ENCODE measurements at regions not wholly inside any gene's neighbourhood (a gene's known extent, or its start where the extent isn't known, plus 50 kb on each side); places are given as distances from the start of the nearest gene placed in this dataset.

DNA sequence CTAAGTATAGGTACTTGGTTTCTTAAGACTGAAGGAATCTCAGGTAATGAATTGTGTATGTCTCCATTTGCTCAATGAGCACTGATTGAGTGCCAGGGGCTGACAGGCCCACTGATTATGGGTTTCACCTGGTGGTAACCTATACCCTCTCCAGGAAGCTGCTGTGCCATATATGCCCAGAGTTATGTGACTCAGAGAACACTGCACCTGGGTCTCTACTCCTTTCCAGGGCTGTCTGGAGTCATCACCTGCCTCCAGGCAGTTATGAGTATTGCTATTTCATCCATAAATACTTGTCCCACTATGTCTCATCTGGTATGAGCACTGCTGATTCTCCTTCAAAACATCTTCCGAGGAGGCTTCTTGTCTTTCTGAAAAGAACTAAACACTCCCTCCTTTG is 692.9 kb downstream of the BCL11B start:
- no peak for TF ChIP-seq EHMT2 (IDR thresholded peaks at IDR 0.05; ENCODE audit: borderline replicate concordance, low read depth, low read length)
- TF ChIP-seq EZH2 (conservative IDR thresholded peaks at IDR 0.05; ENCODE audit: low read depth, low read length) = no peak
- no peak for TF ChIP-seq PRPF4 (IDR thresholded peaks at IDR 0.05; ENCODE audit: low read depth, low read length, poor library complexity, severe bottlenecking)

All from HepG2 (cell line).